ENCODE measurements at regions not wholly inside any gene's neighbourhood (a gene's known extent, or its start where the extent isn't known, plus 50 kb on each side); places are given as distances from the start of the nearest gene placed in this dataset.

GRCh38 chr18:42261731-42262130, 306.7 kb downstream of the PIK3C3 start:
- no peak for DNase-seq (ENCODE audit: low read depth in 1 of 2, low spot score in 1 of 2)

GRCh38 chr18:42264497-42264896, 309.5 kb downstream of the PIK3C3 start:
- no peak for DNase-seq (ENCODE audit: low read depth in 1 of 2, low spot score in 1 of 2)

- no peak for DNase-seq (ENCODE audit: low read depth in 1 of 2, low spot score in 1 of 2)
These were observed 313.2 kb downstream of the PIK3C3 start for GRCh38 chr18:42268186-42268725.

DNA sequence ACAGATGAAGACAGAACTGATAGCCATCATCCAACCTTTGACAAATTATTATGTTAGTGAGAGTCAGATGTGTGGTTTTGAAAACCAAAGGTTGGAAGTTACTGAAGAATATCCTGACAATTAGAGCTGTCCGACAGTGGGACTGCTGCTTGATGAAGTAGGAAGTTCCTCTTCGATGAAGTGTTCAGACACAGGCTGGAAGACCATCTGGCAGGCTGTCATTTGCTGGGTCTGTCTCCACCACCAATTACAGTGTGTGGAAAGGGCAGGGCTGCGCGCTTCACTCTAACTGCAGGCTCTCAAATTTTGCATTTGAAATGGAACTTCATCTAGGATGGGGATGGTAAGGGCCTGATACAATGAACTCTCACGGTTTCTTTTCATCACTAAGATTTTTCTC, 313.8 kb downstream of the PIK3C3 start:
- DNase-seq (ENCODE audit: low read depth in 1 of 2, low spot score in 1 of 2) = no peak

DNA sequence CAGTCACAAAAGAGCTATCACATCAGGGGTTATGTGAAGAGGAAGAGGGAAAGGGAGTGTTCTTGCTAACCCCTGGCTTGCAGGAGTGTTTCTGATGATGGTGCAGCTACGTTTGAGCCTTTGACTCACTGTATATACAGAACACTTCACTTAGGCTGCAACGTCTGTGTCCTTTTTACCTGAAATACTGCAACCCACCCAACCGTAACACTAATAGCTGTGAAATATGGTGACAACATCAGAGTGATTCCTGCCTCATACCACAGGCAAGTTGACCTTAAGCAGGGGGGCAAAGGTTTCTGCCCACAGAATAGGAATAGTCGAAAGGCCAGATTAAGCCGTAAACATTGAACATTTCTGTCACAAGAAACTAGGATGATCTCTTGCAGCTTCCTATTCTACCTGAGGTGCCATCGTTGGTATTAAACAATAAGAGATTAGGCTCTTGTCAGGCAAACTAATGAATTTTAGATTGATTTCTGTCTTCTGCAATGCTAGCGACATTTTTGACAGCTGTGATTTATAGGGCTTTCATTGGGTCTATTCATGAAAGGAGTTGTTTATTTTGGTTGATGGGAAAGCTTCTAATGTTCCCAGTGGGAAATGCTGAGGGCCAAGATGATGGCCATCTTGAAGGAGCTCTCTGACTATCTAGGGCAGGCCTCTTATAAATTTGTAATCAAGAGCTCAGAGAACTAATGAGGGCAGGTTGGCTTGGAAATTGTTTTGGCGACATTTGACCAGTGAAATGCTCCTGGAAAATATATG, 316.8 kb downstream of the PIK3C3 start:
- DNase-seq (ENCODE audit: low read depth in 1 of 2, low spot score in 1 of 2) = no peak

- no peak for DNase-seq (ENCODE audit: low read depth in 1 of 2, low spot score in 1 of 2)
These were observed 319.6 kb downstream of the PIK3C3 start for GRCh38 chr18:42274488-42275137.

DNA sequence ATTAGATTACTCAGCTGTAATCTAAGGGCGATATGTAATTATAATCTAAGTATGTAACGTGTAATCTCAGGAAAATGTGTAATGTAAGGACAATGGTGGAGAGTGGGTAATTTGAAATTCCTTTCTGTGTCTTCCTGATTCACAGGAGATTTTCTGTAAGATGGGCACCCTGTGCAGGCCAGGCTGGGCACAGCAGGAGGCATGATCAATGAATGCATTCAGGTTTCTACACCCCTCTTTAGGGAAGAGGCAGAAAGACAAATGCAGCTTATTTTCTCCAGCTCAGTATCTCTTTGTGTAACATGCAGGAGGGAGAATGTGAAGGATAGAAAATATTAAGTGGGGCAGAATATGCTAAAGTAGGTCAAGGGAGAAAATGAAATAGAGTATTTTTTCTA, 320.1 kb downstream of the PIK3C3 start:
- no peak for DNase-seq (ENCODE audit: low read depth in 1 of 2, low spot score in 1 of 2)

DNA sequence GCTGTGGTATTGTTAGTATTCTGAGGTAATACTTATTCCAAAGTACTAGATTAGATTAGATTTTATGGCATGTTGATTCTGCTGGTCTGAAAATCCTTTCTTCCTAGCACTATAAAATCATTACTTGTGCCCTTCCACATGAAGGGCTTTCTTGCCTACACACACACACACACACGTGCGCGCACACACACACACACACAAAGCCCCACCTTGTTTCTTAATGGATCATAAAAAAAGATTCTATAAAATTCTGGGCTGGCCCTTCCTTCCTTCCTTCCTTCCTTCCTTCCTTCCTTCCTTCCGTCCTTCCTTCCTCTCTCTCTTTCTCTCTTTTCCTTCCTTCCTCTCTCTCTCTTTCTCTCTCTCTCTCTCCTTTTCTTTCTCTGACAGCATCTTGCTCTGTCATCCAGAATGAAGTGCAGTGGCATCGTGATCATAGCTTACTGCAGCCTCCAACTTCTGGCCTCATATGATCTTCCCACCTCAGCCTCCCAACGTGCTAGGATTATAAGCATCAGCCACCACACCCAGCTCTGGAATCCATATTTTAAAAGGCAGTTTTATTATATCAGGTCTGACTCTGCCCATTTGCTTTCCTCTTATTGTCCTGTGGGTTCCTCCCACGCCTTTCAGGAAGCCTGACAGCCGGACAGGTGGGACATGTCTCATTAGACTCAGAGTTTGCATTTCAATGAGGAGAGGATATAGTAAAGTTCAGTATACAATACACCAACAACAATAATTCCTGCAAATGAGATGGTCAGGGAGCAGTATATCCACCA, 321.1 kb downstream of the PIK3C3 start:
- DNase-seq (ENCODE audit: low read depth in 1 of 2, low spot score in 1 of 2) = no peak

DNA sequence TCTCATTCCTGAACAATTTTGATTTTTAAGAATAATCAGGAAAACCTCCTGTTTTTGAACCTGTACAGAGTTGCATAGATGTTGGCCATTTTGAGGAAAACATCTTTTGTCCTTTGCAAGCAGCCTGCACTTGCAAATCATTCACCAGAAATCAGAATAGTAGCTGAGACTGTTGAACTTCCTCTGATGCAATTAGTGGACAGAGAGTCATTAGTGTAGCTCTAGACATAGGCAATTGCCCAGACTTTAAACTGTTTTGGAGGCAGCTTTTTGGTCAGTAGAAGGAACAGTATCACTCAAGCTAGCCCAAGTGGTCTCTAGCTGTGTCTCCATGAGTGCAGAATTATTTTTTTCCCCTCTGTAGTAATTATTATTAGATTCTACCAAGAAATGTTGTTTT, 326.1 kb downstream of the PIK3C3 start:
- DNase-seq (ENCODE audit: low read depth in 1 of 2, low spot score in 1 of 2) = no peak

- no peak for DNase-seq (ENCODE audit: low read depth in 1 of 2, low spot score in 1 of 2)
These were observed 326.8 kb downstream of the PIK3C3 start for GRCh38 chr18:42281851-42282250.

GRCh38 chr18:42287047-42287446, 332.0 kb downstream of the PIK3C3 start:
- DNase-seq (ENCODE audit: low read depth in 1 of 2, low spot score in 1 of 2) = no peak

DNA sequence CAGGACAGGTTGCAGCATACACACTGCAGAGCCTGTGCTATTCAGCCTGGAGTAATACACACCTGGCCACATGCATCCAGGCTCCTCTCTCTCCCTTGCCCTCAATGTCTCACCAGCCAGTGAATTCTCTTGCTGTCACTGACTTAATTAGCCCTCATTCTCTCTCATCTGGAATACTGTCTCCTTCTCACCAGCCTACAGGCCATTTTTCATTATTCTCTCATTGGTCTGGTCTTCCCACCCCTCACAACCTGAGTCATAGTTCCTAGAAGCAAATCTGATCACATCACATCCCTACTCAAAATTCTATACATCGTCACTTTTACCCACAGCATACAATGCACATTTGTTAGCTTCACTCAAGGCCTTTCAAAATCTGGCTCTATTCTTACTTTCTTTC, 333.1 kb downstream of the PIK3C3 start:
- DNase-seq (ENCODE audit: low read depth in 1 of 2, low spot score in 1 of 2) = no peak

DNA sequence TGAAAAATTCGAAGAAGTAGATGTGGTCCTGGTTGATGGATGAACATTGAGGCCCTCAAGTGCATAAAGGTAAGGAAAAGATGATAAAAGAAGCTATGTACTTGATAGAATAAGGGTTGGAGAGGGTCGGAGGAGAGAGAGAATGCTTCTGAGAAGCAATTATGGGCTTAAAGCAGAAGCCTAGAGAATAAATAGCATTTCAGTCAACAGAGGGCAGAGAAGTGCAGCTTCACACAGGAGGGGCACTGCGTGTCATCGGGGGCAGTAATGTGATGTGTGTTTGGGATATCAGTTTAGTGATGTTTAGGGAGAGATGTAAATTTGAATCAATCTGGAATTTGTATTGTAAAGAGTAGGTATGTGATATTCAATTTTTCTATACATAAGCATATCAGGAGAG, 334.5 kb downstream of the PIK3C3 start:
- no peak for DNase-seq (ENCODE audit: low read depth in 1 of 2, low spot score in 1 of 2)

DNA sequence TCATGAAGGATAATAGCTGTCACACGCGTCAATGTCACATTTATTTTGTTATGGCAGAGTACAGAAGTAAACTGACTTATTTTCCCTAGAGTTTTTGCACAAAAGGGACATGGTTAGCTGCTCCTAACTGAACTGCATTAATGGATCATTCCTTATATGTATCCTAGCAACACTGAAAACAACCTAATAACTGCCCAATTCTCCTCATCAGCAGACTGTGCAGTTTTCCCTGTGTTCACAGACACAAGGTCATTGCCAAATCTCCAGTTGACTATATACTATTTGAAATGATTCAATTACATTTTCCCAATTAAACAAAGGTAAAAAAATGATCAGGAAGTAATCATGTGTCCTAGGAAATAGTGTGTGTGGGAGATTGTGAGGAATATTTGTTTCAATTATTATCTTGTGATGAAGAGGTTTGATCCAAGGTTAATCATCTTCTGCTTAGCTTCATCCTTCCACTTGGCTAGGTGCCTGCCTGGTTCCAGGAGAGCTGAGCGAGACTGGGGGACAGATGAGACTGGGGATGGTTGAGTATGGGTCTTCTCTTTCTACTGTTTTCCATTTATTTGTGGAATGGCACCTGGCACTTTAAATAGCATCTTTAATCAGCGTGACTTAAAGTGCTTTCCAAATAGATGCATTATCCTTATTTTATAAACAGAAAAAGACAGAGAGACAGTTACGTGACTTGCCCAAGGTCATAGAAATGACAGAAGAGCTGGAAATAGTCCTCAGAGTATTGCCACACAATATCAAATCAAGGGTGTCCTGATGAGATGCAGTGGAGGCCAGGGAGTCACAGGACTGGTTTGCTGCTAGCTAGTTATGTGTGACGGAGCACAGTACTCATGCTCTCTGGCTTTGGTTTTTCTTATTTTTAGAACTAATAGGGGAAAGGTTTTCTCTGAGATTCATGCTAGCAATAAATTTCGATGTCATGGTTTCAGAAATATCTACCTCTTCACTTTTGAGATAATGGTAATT, 335.6 kb downstream of the PIK3C3 start:
- DNase-seq (ENCODE audit: low read depth in 1 of 2, low spot score in 1 of 2) = no peak

- DNase-seq (ENCODE audit: low read depth in 1 of 2, low spot score in 1 of 2) = no peak
These were observed 337.6 kb downstream of the PIK3C3 start for GRCh38 chr18:42292654-42293053.

DNA sequence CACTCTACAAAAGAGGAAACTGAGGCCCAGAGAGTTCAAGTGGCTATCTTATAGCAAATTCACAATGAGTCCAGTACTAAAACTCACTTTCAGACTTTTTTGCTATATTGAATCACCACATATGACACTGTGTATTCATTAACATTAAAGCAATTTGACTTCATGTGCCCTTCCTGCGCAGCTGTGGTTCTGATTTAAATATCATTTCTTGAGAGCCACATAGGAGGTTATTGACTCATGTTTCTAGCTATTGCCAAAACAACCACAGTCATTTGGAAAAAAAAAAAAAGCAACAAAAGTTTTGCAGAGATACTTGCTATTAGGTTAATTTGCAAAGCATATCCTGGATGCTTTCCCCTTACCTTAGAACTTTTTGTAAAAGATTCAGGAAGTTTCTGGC, 341.2 kb downstream of the PIK3C3 start:
- no peak for DNase-seq (ENCODE audit: low read depth in 1 of 2, low spot score in 1 of 2)

DNA sequence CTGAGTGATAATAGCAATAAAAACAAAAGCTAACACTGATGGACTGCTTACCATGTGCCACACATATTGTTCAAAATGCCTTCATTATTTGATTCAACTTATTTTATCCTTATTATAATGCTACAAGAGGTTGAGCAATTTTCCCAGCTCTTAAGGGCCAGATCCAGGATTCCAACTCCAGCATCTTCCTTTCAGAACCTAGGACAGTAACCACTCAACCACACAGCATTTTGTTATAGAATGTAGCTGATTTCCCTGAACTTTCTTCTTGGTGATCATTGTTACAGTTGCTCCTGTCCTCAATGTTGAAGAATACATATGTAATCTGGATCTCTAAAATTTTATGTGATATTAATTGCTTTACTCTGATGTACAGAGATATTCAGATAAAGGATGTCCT, 341.7 kb downstream of the PIK3C3 start:
- no peak for DNase-seq (ENCODE audit: low read depth in 1 of 2, low spot score in 1 of 2)

DNA sequence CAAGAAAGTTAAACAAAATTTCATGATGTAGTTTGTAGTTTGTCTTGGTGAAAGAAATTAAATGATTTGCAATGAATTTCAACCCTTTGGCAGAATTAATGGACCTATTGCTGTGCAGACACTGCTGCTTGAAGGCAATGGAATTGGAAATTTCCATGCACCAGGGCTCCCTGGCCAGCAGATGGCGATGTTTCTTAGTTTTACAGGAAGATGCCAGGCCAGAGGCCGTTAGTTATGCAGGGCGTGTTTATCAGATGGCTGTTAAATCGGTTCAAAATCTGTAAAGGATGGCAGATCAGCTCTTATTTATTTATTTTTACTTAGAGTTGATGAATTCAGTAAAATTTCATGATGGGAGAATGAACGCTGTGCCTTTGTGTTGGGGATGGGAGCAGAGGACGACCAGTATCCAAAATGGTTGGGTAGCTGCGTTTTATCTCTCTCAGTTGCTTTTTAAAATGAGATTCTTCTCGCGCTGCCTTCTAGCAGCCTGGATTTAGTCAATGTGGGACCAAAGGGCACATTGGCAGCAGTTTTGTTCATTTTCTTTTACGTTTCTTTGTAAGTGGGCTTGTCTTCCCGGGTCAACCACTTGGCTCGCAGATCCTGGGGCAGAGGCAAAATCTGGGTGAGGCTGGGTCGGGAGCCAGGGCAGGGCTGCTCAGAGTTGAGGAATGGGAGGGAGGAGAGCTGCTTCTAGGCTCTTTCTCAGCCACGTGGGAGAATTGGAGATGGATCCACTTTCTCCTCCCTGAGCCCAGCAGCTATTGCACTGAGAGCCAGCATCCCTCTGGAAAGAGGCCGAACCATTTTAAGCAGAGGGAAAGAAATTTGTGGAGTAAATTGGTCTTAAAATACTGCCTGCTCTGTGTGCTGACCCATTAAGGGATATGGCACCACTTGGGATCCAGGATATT, 344.0 kb downstream of the PIK3C3 start:
- DNase-seq (ENCODE audit: low read depth in 1 of 2, low spot score in 1 of 2) = peak; percentile 9 to 46

GRCh38 chr18:42305869-42306593, 351.0 kb downstream of the PIK3C3 start:
- no peak for DNase-seq (ENCODE audit: low read depth in 1 of 2, low spot score in 1 of 2)

All from activated CD4-positive, alpha-beta T cell treated with anti-CD3 and anti-CD28 coated beads, Interleukin-2, amount 50 U/mL, for 24 hours (primary cell).